H1 (cell line): ENCODE measurements at regions not wholly inside any gene's neighbourhood (a gene's known extent, or its start where the extent isn't known, plus 50 kb on each side); places are given as distances from the start of the nearest gene placed in this dataset.

ENCODE experiments used
- CTCF ChIA-PET: fragments of 300-600 bp; sonication (Branson Sonifier 250); formaldehyde crosslinking; loops from one replicate; lab custom pipeline; 2021; ENCODE audit not compliant: partially characterized antibody; lab: Charles Lee
- POLR2A ChIA-PET: fragments of 300-600 bp; sonication (Branson Sonifier 250); formaldehyde crosslinking; loops from one replicate; lab custom pipeline; 2021; ENCODE audit warnings: inconsistent platforms; ENCODE audit not compliant: partially characterized antibody; lab: Charles Lee
- DNase-seq, 2 experiments: peaks; one replicate each; pipeline versions ENCODE4 v3.0.0 to v3.0.0-alpha.2; 2010 to 2022; ENCODE audit warnings: low spot score in 2 of 2, low read depth in 1 of 2, mixed read lengths in 1 of 2
- FAIRE-seq: peaks from 2 replicates; lab custom pipeline; 2011; peaks lifted over from hg19 to GRCh38; lab: Jason Lieb, UNC
- H2AFZ ChIP-seq: 2 replicates; pipeline ENCODE4 v1.8.1; 2012; ENCODE audit warnings: low read length, inconsistent platforms
- H2AK5ac ChIP-seq: 2 replicates; pipeline ENCODE4 v1.6.1; 2013; ENCODE audit warnings: low read depth, low read length
- H2BK120ac ChIP-seq: replicated peaks from 2 replicates; pipeline ENCODE3; 2013; ENCODE audit warnings: low read depth, low read length, inconsistent platforms
- H2BK12ac ChIP-seq: 2 replicates; pipeline ENCODE4 v1.6.1; 2013; ENCODE audit warnings: low read depth, low read length
- H2BK15ac ChIP-seq: 2 replicates; pipeline ENCODE4 v1.6.1; 2013; ENCODE audit warnings: low read length
- H2BK20ac ChIP-seq: 2 replicates; pipeline ENCODE4 v1.6.1; 2013; ENCODE audit warnings: low read length
- H2BK5ac ChIP-seq: 2 replicates; pipeline ENCODE4 v1.6.1; 2013; ENCODE audit warnings: low read depth, low read length
- H3K14ac ChIP-seq: 2 replicates; pipeline ENCODE4 v1.6.1; 2013; ENCODE audit warnings: inconsistent platforms; ENCODE audit not compliant: insufficient read length
- H3K18ac ChIP-seq: 2 replicates; pipeline ENCODE4 v1.6.1; 2013; ENCODE audit warnings: low read length; ENCODE audit errors: extremely low read depth
- H3K23ac ChIP-seq: 2 replicates; pipeline ENCODE4 v1.6.1; 2013; ENCODE audit warnings: inconsistent platforms; ENCODE audit not compliant: insufficient read length
- H3K23me2 ChIP-seq: 2 replicates; pipeline ENCODE4 v1.6.1; 2013; ENCODE audit warnings: low read depth, low read length
- H3K27ac ChIP-seq: 2 replicates; pipeline ENCODE4 v1.6.1; 2011; ENCODE audit warnings: low read depth, low read length, inconsistent platforms
- H3K27me3 ChIP-seq, 4 experiments: replicated peaks in 1 of 4; 1 replicate in 1 of 4; 2 replicates in 3 of 4; pipeline versions ENCODE4 v1.6.1 to v1.8.1; 2011 to 2013; ENCODE audit warnings: low read length in 3 of 4, mild to moderate bottlenecking in 3 of 4, inconsistent platforms in 2 of 4, mixed read lengths in 2 of 4, moderate library complexity in 1 of 4; ENCODE audit not compliant: control insufficient read depth in 3 of 4, insufficient read depth in 3 of 4; ENCODE audit errors: extremely low read depth in 1 of 4
- H3K36me3 ChIP-seq, 4 experiments: 2 replicates each; pipeline versions ENCODE4 v1.6.1 to v1.8.1; 2011 to 2013; ENCODE audit warnings: mild to moderate bottlenecking in 4 of 4, low read length in 3 of 4, moderate library complexity in 2 of 4, control low read depth in 1 of 4, inconsistent platforms in 1 of 4; ENCODE audit not compliant: insufficient read depth in 4 of 4, control insufficient read depth in 2 of 4
- H3K4ac ChIP-seq: replicated peaks from 2 replicates; pipeline ENCODE3; 2013; ENCODE audit warnings: low read length, low read depth, mixed read lengths, inconsistent platforms; ENCODE audit not compliant: insufficient read length
- H3K4me1 ChIP-seq, 4 experiments: replicated peaks in 1 of 4; 1 replicate in 1 of 4; 2 replicates in 3 of 4; pipeline versions ENCODE4 v1.6.1 to v1.8.1; 2011 to 2013; ENCODE audit warnings: low read length in 3 of 4, inconsistent platforms in 2 of 4, mixed read lengths in 1 of 4; ENCODE audit not compliant: insufficient read depth in 4 of 4, control insufficient read depth in 3 of 4
- H3K4me2 ChIP-seq, 2 experiments: 2 replicates each; pipeline versions ENCODE4 v1.6.1 to v1.8.1; 2011 to 2013; ENCODE audit warnings: low read depth in 2 of 2, low read length in 2 of 2, control low read depth in 1 of 2, inconsistent platforms in 1 of 2, mild to moderate bottlenecking in 1 of 2; ENCODE audit not compliant: insufficient read depth in 1 of 2
- H3K4me3 ChIP-seq, 4 experiments: fragments of 200-600, 300-600 bp in 1 of 4; sonication (generic), shearing (Covaris generic), sonication (Bioruptor Twin) in 1 of 4; 2 replicates each; pipeline versions ENCODE4 v1.5.1 to v1.8.1; 2011 to 2016; ENCODE audit warnings: low read length in 4 of 4, low read depth in 3 of 4, control low read depth in 2 of 4, inconsistent platforms in 2 of 4, mild to moderate bottlenecking in 2 of 4, mixed read lengths in 1 of 4, moderate library complexity in 1 of 4; ENCODE audit not compliant: insufficient read depth in 2 of 4; ENCODE audit errors: extremely low read depth in 1 of 4
- H3K56ac ChIP-seq: replicated peaks from 2 replicates; pipeline ENCODE3; 2013; ENCODE audit warnings: low read depth, mild to moderate bottlenecking, mixed read lengths, low read length, inconsistent platforms; ENCODE audit not compliant: insufficient read length
- H3K79me1 ChIP-seq: 2 replicates; pipeline ENCODE4 v1.6.1; 2013; ENCODE audit warnings: low read depth, low read length, control low read depth
- H3K79me2 ChIP-seq, 2 experiments: 2 replicates each; pipeline versions ENCODE4 v1.6.1 to v1.8.1; 2012 to 2013; ENCODE audit warnings: low read length in 2 of 2, mild to moderate bottlenecking in 2 of 2, inconsistent platforms in 1 of 2; ENCODE audit not compliant: insufficient read depth in 2 of 2, control insufficient read depth in 1 of 2
- H3K9ac ChIP-seq, 4 experiments: replicated peaks in 1 of 4; 1 replicate in 1 of 4; 2 replicates in 3 of 4; pipeline versions ENCODE4 v1.6.1 to v1.8.1; 2011 to 2013; ENCODE audit warnings: low read depth in 3 of 4, low read length in 3 of 4, control low read depth in 2 of 4, mild to moderate bottlenecking in 2 of 4, moderate library complexity in 2 of 4, inconsistent platforms in 1 of 4; ENCODE audit errors: extremely low read depth in 1 of 4
- H3K9me3 ChIP-seq, 2 experiments: 2 replicates each; pipeline versions ENCODE4 v1.6.1 to v1.8.1; 2012 to 2013; ENCODE audit warnings: mild to moderate bottlenecking in 2 of 2, moderate library complexity in 2 of 2, control low read depth in 1 of 2, inconsistent platforms in 1 of 2, low read depth in 1 of 2, low read length in 1 of 2, mixed read lengths in 1 of 2; ENCODE audit not compliant: insufficient read depth in 2 of 2
- H4K20me1 ChIP-seq, 2 experiments: replicated peaks in 1 of 2; 2 replicates each; pipeline versions ENCODE3 to v1.8.1; 2011 to 2013; ENCODE audit warnings: inconsistent platforms in 2 of 2, low read length in 2 of 2, mild to moderate bottlenecking in 1 of 2; ENCODE audit not compliant: insufficient read depth in 2 of 2, control insufficient read depth in 1 of 2
- H4K5ac ChIP-seq: 2 replicates; pipeline ENCODE4 v1.6.1; 2013; ENCODE audit warnings: low read length, low read depth, mixed read lengths, inconsistent platforms; ENCODE audit not compliant: insufficient read length
- H4K8ac ChIP-seq: 2 replicates; pipeline ENCODE4 v1.8.0; 2013; ENCODE audit warnings: mild to moderate bottlenecking, moderate library complexity, low read length, inconsistent platforms; ENCODE audit not compliant: insufficient read depth; ENCODE audit errors: extremely low read depth
- H4K91ac ChIP-seq: replicated peaks from 2 replicates; pipeline ENCODE3; 2013; ENCODE audit warnings: low read length, mixed read lengths, inconsistent platforms; ENCODE audit not compliant: insufficient read length
- CBX8 ChIP-seq: fragments of 300-800, 300-1000 bp; sonication (generic); IDR thresholded peaks from 2 replicates; pipeline ENCODE4 v1.7.1; 2016; ENCODE audit warnings: low read depth, low read length, borderline replicate concordance
- CREB1 ChIP-seq: IDR thresholded peaks from 2 replicates; pipeline ENCODE4 v1.6.1; 2012; ENCODE audit warnings: inconsistent platforms
- JUND ChIP-seq: IDR thresholded peaks from 2 replicates; pipeline ENCODE4 v1.6.1; 2011; ENCODE audit warnings: mild to moderate bottlenecking, improper control_type of control experiment, low read length
- POLR2AphosphoS5 ChIP-seq: IDR thresholded peaks from 2 replicates; pipeline ENCODE4 v1.6.1; 2011; ENCODE audit warnings: low read depth, low read length
- RBBP5 ChIP-seq: IDR thresholded peaks from 2 replicates; pipeline ENCODE4 v1.7.1; 2012; ENCODE audit warnings: low read depth, mild to moderate bottlenecking, inconsistent platforms, low read length, moderate library complexity, borderline replicate concordance
- TAF1 ChIP-seq: IDR thresholded peaks from 2 replicates; pipeline ENCODE4 v1.6.1; 2011; ENCODE audit warnings: mild to moderate bottlenecking, low read depth, low read length
- TBP ChIP-seq: IDR thresholded peaks from 2 replicates; pipeline ENCODE4 v1.6.1; 2011; ENCODE audit warnings: low read depth, low read length, improper control_type of control experiment
- TCF12 ChIP-seq: IDR thresholded peaks from 2 replicates; pipeline ENCODE4 v1.6.1; 2011; ENCODE audit warnings: low read depth, mild to moderate bottlenecking, low read length
- YY1 ChIP-seq: IDR thresholded peaks from 2 replicates; pipeline ENCODE4 v1.6.1; 2011; ENCODE audit warnings: low read depth, mild to moderate bottlenecking, low read length
- WGBS, 2 experiments: shearing (Covaris generic) in 1 of 2; methylation state at CpG; one replicate each; pipeline versions ENCODE4 v1.1.6 to v1.1.7; 2013 to 2015; ENCODE audit warnings: low lambda C conversion rate in 2 of 2, mixed read lengths in 2 of 2, inconsistent platforms in 1 of 2, low coverage in 1 of 2, missing lambda C conversion rate in 1 of 2; ENCODE audit not compliant: insufficient replicate concordance in 2 of 2, insufficient coverage in 1 of 2, insufficient read length in 1 of 2; ENCODE audit errors: extremely low coverage in 1 of 2, missing lambda C conversion rate in 1 of 2; 5-methylcytosine and 5-hydroxymethylcytosine counted together
- TF ChIP-seq, protein P1 (sequence below): IDR thresholded peaks from 2 replicates; pipeline ENCODE4 v1.6.1; 2011; ENCODE audit warnings: low read depth, mild to moderate bottlenecking, low read length; ENCODE audit not compliant: insufficient read depth

DNA sequence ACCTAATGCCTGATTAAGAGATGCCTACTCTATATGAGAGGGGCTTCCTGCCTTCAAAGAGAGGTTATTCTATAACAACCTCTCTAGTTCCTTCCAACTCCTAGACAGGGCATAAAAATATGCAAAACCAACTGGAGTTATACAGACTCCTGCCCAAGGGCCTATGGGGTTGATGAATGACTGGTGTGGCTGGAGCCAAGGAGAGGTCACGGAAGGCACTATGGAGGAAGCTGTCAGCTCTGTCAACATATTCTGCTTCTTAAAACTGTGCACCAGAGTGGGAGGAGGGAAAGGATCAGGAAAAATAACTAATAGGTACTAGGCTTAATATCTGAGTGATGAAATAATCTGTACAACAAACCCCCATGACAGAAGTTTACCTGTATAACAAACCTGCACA lies 120.9 kb upstream of the CDC42EP3 start:
- no peaks in the 10 kb centered on the region for H3K79me2 ChIP-seq
- H2AK5ac ChIP-seq, result no peak overlapping the region
- POLR2A ChIA-PET, result no interaction called here
- H3K9me3 ChIP-seq, result peaks cover 0 to 11% of the 10 kb centered on the region in 2 experiments; a peak in 1 of 4 replicates
- no peak overlapping the region for H2AFZ ChIP-seq
- H2BK5ac ChIP-seq, result no peak overlapping the region
- no peak overlapping the region for H3K4me3 ChIP-seq
- H3K23me2 ChIP-seq, result no peaks in the 10 kb centered on the region
- no peak overlapping the region for H3K4ac ChIP-seq
- no peak overlapping the region for H3K27ac ChIP-seq
- FAIRE-seq, result no peak
- H3K23ac ChIP-seq, result no peak overlapping the region
- no peak overlapping the region for H4K8ac ChIP-seq
- CTCF ChIA-PET, result interaction anchor here (0.7 to 4.4 kb wide), 3 partner anchors 17 to 380 kb away, joined by 3 to 20 read pairs (median 4); no protein-coding TSS in a partner anchor
- 82% methylated on average over 1 of the region's 1 CpG; no CpG with 5 or more reads in 1 of the 2 experiments for WGBS, 2 experiments
- H3K14ac ChIP-seq, result no peak overlapping the region
- H2BK20ac ChIP-seq, result no peak overlapping the region
- H3K79me1 ChIP-seq, result no peaks in the 10 kb centered on the region
- H3K18ac ChIP-seq, result no peak overlapping the region
- H4K91ac ChIP-seq, result no peak overlapping the region
- H4K5ac ChIP-seq, result no peak overlapping the region
- H3K27me3 ChIP-seq, result peaks cover 0 to 1% (median 0%) of the 10 kb centered on the region in 4 experiments; a peak in 1 of 7 replicates
- H3K36me3 ChIP-seq, result no peaks in the 10 kb centered on the region
- H2BK15ac ChIP-seq, result no peak overlapping the region
- TF ChIP-seq CREB1, result no peak
- TF ChIP-seq, protein P1, sequence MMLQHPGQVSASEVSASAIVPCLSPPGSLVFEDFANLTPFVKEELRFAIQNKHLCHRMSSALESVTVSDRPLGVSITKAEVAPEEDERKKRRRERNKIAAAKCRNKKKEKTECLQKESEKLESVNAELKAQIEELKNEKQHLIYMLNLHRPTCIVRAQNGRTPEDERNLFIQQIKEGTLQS, result no peak
- TF ChIP-seq JUND, result no peak
- no peak for TF ChIP-seq POLR2AphosphoS5
- no peak for TF ChIP-seq CBX8
- no peak for TF ChIP-seq TAF1
- no peak for TF ChIP-seq YY1
- TF ChIP-seq TBP, result no peak
- no peak for TF ChIP-seq TCF12
- no peak for TF ChIP-seq RBBP5
- no peak for DNase-seq
- no peak overlapping the region for H3K4me2 ChIP-seq
- H2BK12ac ChIP-seq, result no peak overlapping the region
- H4K20me1 ChIP-seq, result no peaks in the 10 kb centered on the region
- no peaks in the 10 kb centered on the region for H3K4me1 ChIP-seq
- no peak overlapping the region for H3K9ac ChIP-seq
- H3K56ac ChIP-seq, result no peak overlapping the region
- no peak overlapping the region for H2BK120ac ChIP-seq
